GM23248 (cell line): ENCODE measurements at regions not wholly inside any gene's neighbourhood (a gene's known extent, or its start where the extent isn't known, plus 50 kb on each side); places are given as distances from the start of the nearest gene placed in this dataset.

Experiments used
- EZH2 ChIP-seq: fragments of 200-600 bp; sonication (generic); IDR thresholded peaks from 2 replicates; pipeline ENCODE4 v1.6.1; 2018; ENCODE audit warnings: antibody characterized with exemption, mild to moderate bottlenecking; ENCODE audit not compliant: insufficient read depth, poor library complexity, severe bottlenecking
- EZH2phosphoT487 ChIP-seq: fragments of 200-600 bp; sonication (generic); IDR thresholded peaks from 2 replicates; pipeline ENCODE4 v1.6.1; 2018; ENCODE audit warnings: antibody characterized with exemption, moderate library complexity, mild to moderate bottlenecking, low read depth; ENCODE audit not compliant: insufficient read depth

GRCh38 chr4:97038146-97038516 is 1105.1 kb downstream of the STPG2 start:
- TF ChIP-seq EZH2 (no peak), EZH2phosphoT487 (no peak)
